ENCODE measurements at regions not wholly inside any gene's neighbourhood (a gene's known extent, or its start where the extent isn't known, plus 50 kb on each side); places are given as distances from the start of the nearest gene placed in this dataset.

GRCh38 chr1:57966751-57967406 lies 543.0 kb upstream of the DAB1 start:
- no peak for DNase-seq (ENCODE audit: low read depth)
- no peak overlapping the region for H3K4me3 ChIP-seq (ENCODE audit: low read depth, low read length)
- no peak for TF ChIP-seq CTCF (IDR thresholded peaks at IDR 0.05; ENCODE audit: insufficient read depth, low read depth, low read length)

GRCh38 chr1:57966340-57966739 lies 542.5 kb upstream of the DAB1 start:
- no peak overlapping the region for H3K4me3 ChIP-seq (ENCODE audit: low read depth, low read length)
- no peak for DNase-seq (ENCODE audit: low read depth)
- no peak for TF ChIP-seq CTCF (IDR thresholded peaks at IDR 0.05; ENCODE audit: insufficient read depth, low read depth, low read length)

- no peak for DNase-seq (ENCODE audit: low read depth)
- H3K4me3 ChIP-seq (ENCODE audit: low read depth, low read length): no peak overlapping the region
- TF ChIP-seq CTCF (IDR thresholded peaks at IDR 0.05; ENCODE audit: insufficient read depth, low read depth, low read length): no peak
Observed at GRCh38 chr1:57963581-57963980, 539.7 kb upstream of the DAB1 start.

GRCh38 chr1:57959531-57960241 lies 535.8 kb upstream of the DAB1 start:
- TF ChIP-seq CTCF (IDR thresholded peaks at IDR 0.05; ENCODE audit: insufficient read depth, low read depth, low read length): no peak
- H3K4me3 ChIP-seq (ENCODE audit: low read depth, low read length): no peak overlapping the region
- no peak for DNase-seq (ENCODE audit: low read depth)

GRCh38 chr1:57957576-57957975 lies 533.7 kb upstream of the DAB1 start:
- H3K4me3 ChIP-seq (ENCODE audit: low read depth, low read length): no peak overlapping the region
- no peak for DNase-seq (ENCODE audit: low read depth)
- no peak for TF ChIP-seq CTCF (IDR thresholded peaks at IDR 0.05; ENCODE audit: insufficient read depth, low read depth, low read length)

GRCh38 chr1:57951390-57951789 lies 527.5 kb upstream of the DAB1 start:
- TF ChIP-seq CTCF (IDR thresholded peaks at IDR 0.05; ENCODE audit: insufficient read depth, low read depth, low read length): no peak
- DNase-seq (ENCODE audit: low read depth): no peak
- H3K4me3 ChIP-seq (ENCODE audit: low read depth, low read length): no peak overlapping the region

Measured in fibroblast of villous mesenchyme (primary cell).